Panc1 (cell line): ENCODE measurements at regions not wholly inside any gene's neighbourhood (a gene's known extent, or its start where the extent isn't known, plus 50 kb on each side); places are given as distances from the start of the nearest gene placed in this dataset.

ENCODE experiments used
- ATAC-seq: fragments of 200-7000 bp; cut with Tn5 transposase; 2 replicates; pipeline ENCODE4 v1.9.1; 2020; ENCODE audit warnings: mild to moderate bottlenecking, moderate library complexity
- BruUV-seq: library from RNA; stranded (reverse); fragments of 400-500 nt; replicated peaks from 2 replicates; lab custom pipeline; 2021; lab: Mats Ljungman, UMichigan
- CTCF ChIA-PET: fragments of 300-600 bp; sonication (Branson Sonifier 250); formaldehyde crosslinking; loops from one replicate; lab custom pipeline; 2022; ENCODE audit warnings: antibody characterized with exemption; lab: Charles Lee
- POLR2A ChIA-PET: fragments of 300-600 bp; sonication (Branson Sonifier 250); formaldehyde crosslinking; loops from one replicate; lab custom pipeline; 2022; ENCODE audit warnings: antibody characterized with exemption; lab: Charles Lee
- DNase-seq: peaks from one replicate; pipeline ENCODE4 v3.0.0-alpha.2; 2010; ENCODE audit warnings: low read depth, low spot score
- H3K27ac ChIP-seq: 2 replicates; pipeline ENCODE4 v1.5.1; 2011; ENCODE audit warnings: mild to moderate bottlenecking, low read length, inconsistent platforms
- H3K27me3 ChIP-seq: fragments of 200-500 bp; sonication (Bioruptor generic); 2 replicates; pipeline ENCODE4 v1.6.0; 2014; ENCODE audit warnings: low read length, inconsistent platforms; ENCODE audit not compliant: control insufficient read depth, insufficient read depth
- H3K36me3 ChIP-seq: fragments of 200-500 bp; sonication (Bioruptor generic); 2 replicates; pipeline ENCODE4 v1.5.1; 2014; ENCODE audit warnings: inconsistent platforms, mild to moderate bottlenecking, low read length, moderate library complexity; ENCODE audit not compliant: control insufficient read depth, insufficient read depth
- H3K4me1 ChIP-seq: 2 replicates; pipeline ENCODE4 v1.5.1; 2011; ENCODE audit warnings: inconsistent platforms, mild to moderate bottlenecking, low read length, moderate library complexity; ENCODE audit not compliant: control insufficient read depth, insufficient read depth
- H3K4me3 ChIP-seq, 2 experiments: 2 replicates each; pipeline ENCODE4 v1.5.1; 2011 to 2012; ENCODE audit warnings: low read depth in 2 of 2, low read length in 2 of 2, mild to moderate bottlenecking in 2 of 2, inconsistent platforms in 1 of 2, moderate library complexity in 1 of 2
- H3K9me3 ChIP-seq: fragments of 200-500 bp; sonication (Bioruptor generic); 2 replicates; pipeline ENCODE4 v1.5.1; 2014; ENCODE audit warnings: low read depth, mild to moderate bottlenecking, inconsistent platforms, low read length, moderate library complexity; ENCODE audit not compliant: control insufficient read depth, insufficient read depth
- POLR2AphosphoS5 ChIP-seq: IDR thresholded peaks from 2 replicates; pipeline ENCODE4 v1.6.1; 2012; ENCODE audit warnings: mild to moderate bottlenecking, low read depth, low read length, moderate library complexity
- SIN3A ChIP-seq: IDR thresholded peaks from 2 replicates; pipeline ENCODE4 v1.6.1; 2012; ENCODE audit warnings: low read depth, mild to moderate bottlenecking, low read length, moderate library complexity, borderline replicate concordance; ENCODE audit not compliant: insufficient read depth
- TCF7L2 ChIP-seq: IDR thresholded peaks from 2 replicates; pipeline ENCODE4 v1.6.1; 2011; ENCODE audit warnings: mild to moderate bottlenecking, low read depth, low read length, inconsistent platforms
- in situ Hi-C: cut with HindIII; loops from 2 replicates; pipeline ENCODE4 v1.10.0; 2016; ENCODE audit warnings: low sequenced_read_pairs, low pct_unique_long_range_greater_than_20kb
- intact Hi-C: fragments of 100-400 bp; cut with micrococcal nuclease; formaldehyde crosslinking; loops from one replicate; pipeline ENCODE4 v1.10.0; 2022; ENCODE audit not compliant: unreplicated experiment
- TF ChIP-seq, protein P1 (sequence below): fragments of 450-650 bp; IDR thresholded peaks from 2 replicates; pipeline ENCODE4 v1.5.1; 2017; ENCODE audit warnings: mild to moderate bottlenecking
- TF ChIP-seq, protein P2 (sequence below), 2 experiments: IDR thresholded peaks; 2 replicates each; pipeline ENCODE4 v1.6.1; 2011 to 2012; ENCODE audit warnings: low read depth in 2 of 2, control low read depth in 1 of 2, low read length in 1 of 2, mild to moderate bottlenecking in 1 of 2, moderate library complexity in 1 of 2; ENCODE audit not compliant: insufficient read depth in 1 of 2

DNA sequence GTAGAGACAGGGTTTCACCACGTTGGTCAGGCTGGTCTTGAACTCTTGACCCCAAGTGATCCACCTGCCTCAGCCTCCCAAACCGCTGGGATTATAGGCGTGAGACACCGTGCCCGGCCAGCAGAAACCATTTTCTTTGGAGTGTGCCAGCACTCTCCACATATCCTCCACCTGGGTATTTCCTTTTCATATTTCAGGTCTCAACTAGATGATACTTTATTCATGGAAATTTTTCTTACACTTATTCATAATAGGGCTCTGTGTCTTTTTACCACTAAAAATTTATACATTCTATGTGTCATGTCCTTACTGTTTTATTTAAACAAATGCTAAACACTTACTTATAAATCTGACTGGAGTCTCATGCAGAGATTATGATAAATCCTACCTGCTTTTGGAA, 305.9 kb downstream of the PCDH20 start:
- intact Hi-C loops = no loop called here

DNA sequence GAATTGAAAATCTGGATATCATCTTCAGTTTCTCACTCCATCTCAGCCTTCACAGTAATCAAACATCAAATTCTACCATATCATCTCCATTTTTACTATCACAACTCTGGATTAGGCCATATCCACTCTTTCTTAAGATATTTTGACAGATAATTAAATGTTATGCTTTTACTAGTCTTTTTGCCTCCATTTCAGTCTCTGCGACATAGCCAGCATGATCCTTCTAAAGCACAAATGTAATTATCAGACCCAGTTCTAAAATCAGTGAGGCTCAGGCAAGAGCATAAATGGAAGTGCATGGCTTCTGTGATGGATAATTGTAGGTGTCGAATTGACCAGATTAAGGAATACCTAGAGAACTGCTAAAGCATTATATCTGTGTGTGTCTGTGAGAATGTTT, 307.7 kb downstream of the PCDH20 start:
- Histone ChIP-seq H3K27me3 (no peaks in the 10 kb centered on the region), H3K9me3 (no peaks in the 10 kb centered on the region), H3K27ac (no peak overlapping the region), H3K4me1 (no peaks in the 10 kb centered on the region), H3K36me3 (no peaks in the 10 kb centered on the region), H3K4me3 (no peak overlapping the region)
- POLR2A ChIA-PET = no interaction called here
- BruUV-seq = no TSS peak
- ATAC-seq (no peak), DNase-seq (no peak)
- intact Hi-C loops (no loop called here), in situ Hi-C loops (no loop called here)
- TF ChIP-seq, protein P1, sequence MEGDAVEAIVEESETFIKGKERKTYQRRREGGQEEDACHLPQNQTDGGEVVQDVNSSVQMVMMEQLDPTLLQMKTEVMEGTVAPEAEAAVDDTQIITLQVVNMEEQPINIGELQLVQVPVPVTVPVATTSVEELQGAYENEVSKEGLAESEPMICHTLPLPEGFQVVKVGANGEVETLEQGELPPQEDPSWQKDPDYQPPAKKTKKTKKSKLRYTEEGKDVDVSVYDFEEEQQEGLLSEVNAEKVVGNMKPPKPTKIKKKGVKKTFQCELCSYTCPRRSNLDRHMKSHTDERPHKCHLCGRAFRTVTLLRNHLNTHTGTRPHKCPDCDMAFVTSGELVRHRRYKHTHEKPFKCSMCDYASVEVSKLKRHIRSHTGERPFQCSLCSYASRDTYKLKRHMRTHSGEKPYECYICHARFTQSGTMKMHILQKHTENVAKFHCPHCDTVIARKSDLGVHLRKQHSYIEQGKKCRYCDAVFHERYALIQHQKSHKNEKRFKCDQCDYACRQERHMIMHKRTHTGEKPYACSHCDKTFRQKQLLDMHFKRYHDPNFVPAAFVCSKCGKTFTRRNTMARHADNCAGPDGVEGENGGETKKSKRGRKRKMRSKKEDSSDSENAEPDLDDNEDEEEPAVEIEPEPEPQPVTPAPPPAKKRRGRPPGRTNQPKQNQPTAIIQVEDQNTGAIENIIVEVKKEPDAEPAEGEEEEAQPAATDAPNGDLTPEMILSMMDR = no peak
- no peak for TF ChIP-seq TCF7L2
- no peak for TF ChIP-seq SIN3A
- no peak for TF ChIP-seq POLR2AphosphoS5
- TF ChIP-seq, protein P2, sequence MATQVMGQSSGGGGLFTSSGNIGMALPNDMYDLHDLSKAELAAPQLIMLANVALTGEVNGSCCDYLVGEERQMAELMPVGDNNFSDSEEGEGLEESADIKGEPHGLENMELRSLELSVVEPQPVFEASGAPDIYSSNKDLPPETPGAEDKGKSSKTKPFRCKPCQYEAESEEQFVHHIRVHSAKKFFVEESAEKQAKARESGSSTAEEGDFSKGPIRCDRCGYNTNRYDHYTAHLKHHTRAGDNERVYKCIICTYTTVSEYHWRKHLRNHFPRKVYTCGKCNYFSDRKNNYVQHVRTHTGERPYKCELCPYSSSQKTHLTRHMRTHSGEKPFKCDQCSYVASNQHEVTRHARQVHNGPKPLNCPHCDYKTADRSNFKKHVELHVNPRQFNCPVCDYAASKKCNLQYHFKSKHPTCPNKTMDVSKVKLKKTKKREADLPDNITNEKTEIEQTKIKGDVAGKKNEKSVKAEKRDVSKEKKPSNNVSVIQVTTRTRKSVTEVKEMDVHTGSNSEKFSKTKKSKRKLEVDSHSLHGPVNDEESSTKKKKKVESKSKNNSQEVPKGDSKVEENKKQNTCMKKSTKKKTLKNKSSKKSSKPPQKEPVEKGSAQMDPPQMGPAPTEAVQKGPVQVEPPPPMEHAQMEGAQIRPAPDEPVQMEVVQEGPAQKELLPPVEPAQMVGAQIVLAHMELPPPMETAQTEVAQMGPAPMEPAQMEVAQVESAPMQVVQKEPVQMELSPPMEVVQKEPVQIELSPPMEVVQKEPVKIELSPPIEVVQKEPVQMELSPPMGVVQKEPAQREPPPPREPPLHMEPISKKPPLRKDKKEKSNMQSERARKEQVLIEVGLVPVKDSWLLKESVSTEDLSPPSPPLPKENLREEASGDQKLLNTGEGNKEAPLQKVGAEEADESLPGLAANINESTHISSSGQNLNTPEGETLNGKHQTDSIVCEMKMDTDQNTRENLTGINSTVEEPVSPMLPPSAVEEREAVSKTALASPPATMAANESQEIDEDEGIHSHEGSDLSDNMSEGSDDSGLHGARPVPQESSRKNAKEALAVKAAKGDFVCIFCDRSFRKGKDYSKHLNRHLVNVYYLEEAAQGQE (IDR thresholded peaks at IDR 0.05; ENCODE audit: insufficient read depth in 1 of 2, low read depth in 2 of 2, low read length in 1 of 2) = no peak
- CTCF ChIA-PET = no interaction called here

More for the DNA sequence above, 305.9 kb downstream of the PCDH20 start:
- DNase-seq (no peak), ATAC-seq (no peak)
- H3K9me3 ChIP-seq = no peaks in the 10 kb centered on the region
- no peaks in the 10 kb centered on the region for H3K4me1 ChIP-seq
- ChIA-PET POLR2A (no interaction called here), CTCF (no interaction called here)
- no peak overlapping the region for H3K4me3 ChIP-seq
- H3K27ac ChIP-seq = no peak overlapping the region
- in situ Hi-C loops = no loop called here
- TF ChIP-seq SIN3A (no peak), POLR2AphosphoS5 (no peak), TCF7L2 (no peak)
- TF ChIP-seq, protein P2 (IDR thresholded peaks at IDR 0.05; ENCODE audit: insufficient read depth in 1 of 2, low read depth in 2 of 2, low read length in 1 of 2) = no peak
- TF ChIP-seq, protein P1 = no peak
- no TSS peak for BruUV-seq
- H3K27me3 ChIP-seq = no peaks in the 10 kb centered on the region
- H3K36me3 ChIP-seq = no peaks in the 10 kb centered on the region
